HUES64 (cell line): ENCODE measurements at regions not wholly inside any gene's neighbourhood (a gene's known extent, or its start where the extent isn't known, plus 50 kb on each side); places are given as distances from the start of the nearest gene placed in this dataset.

Source experiments
- H3K27ac ChIP-seq: 2 replicates; pipeline ENCODE4 v1.7.0; 2013; ENCODE audit warnings: low read depth, low read length, inconsistent platforms
- H3K27me3 ChIP-seq: 2 replicates; pipeline ENCODE4 v1.6.1; 2013; ENCODE audit warnings: mild to moderate bottlenecking, low read length; ENCODE audit not compliant: insufficient read depth
- H3K36me3 ChIP-seq: 2 replicates; pipeline ENCODE4 v1.6.1; 2013; ENCODE audit warnings: mild to moderate bottlenecking, low read length; ENCODE audit not compliant: insufficient read depth
- H3K4me1 ChIP-seq: 2 replicates; pipeline ENCODE4 v1.6.1; 2013; ENCODE audit warnings: mild to moderate bottlenecking, low read length, moderate library complexity; ENCODE audit not compliant: insufficient read depth
- H3K4me3 ChIP-seq: 2 replicates; pipeline ENCODE4 v1.5.1; 2013; ENCODE audit warnings: mild to moderate bottlenecking, low read length, moderate library complexity
- H3K9ac ChIP-seq: 2 replicates; pipeline ENCODE4 v1.6.1; 2013; ENCODE audit warnings: mild to moderate bottlenecking, low read depth, low read length
- H3K9me3 ChIP-seq: 2 replicates; pipeline ENCODE4 v1.6.1; 2013; ENCODE audit warnings: low read depth, low read length; ENCODE audit not compliant: insufficient read depth
- WGBS: fragments of 150-250, 120-280 bp; methylation state at CpG from one replicate; pipeline ENCODE4 v1.1.7; 2013; ENCODE audit warnings: missing lambda C conversion rate; 5-methylcytosine and 5-hydroxymethylcytosine counted together

GRCh38 chr5:109962882-109963603 is 273.3 kb downstream of the MAN2A1 start:
- WGBS: 88% methylated on average over 1 of the region's 1 CpG
- H3K36me3 ChIP-seq: no peaks in the 10 kb centered on the region

GRCh38 chr5:109964136-109964535 is 274.4 kb downstream of the MAN2A1 start:
- H3K4me3 ChIP-seq: no peak overlapping the region
- over 99% methylated on average over 3 of the region's 3 CpGs for WGBS
- no peak overlapping the region for H3K9ac ChIP-seq
- no peaks in the 10 kb centered on the region for H3K9me3 ChIP-seq
- no peaks in the 10 kb centered on the region for H3K4me1 ChIP-seq
- H3K27me3 ChIP-seq: no peaks in the 10 kb centered on the region
- H3K36me3 ChIP-seq: no peaks in the 10 kb centered on the region
- H3K27ac ChIP-seq: no peak overlapping the region

More at GRCh38 chr5:109962882-109963603, 273.3 kb downstream of the MAN2A1 start:
- Histone ChIP-seq H3K9ac (no peak overlapping the region), H3K27ac (no peak overlapping the region), H3K4me1 (no peaks in the 10 kb centered on the region), H3K4me3 (no peak overlapping the region), H3K27me3 (no peaks in the 10 kb centered on the region), H3K9me3 (no peaks in the 10 kb centered on the region)

DNA sequence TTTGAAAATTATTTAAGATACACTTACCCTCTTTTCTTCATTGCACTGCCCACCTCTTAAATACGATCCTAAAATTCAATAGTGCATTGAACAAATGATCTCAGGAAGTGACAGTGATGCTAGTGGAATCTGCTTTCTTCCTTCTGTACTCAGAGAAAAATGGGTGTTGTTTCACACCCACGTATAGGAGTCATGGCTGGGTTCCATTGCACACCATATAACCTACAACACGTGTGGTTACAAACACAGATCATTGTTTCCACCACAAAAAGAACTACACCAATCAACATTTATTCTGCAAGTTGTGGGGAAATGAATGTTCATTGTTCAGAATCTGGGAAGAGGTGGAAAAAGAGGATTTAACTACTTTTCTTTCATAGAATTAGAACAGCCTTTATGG is 275.9 kb downstream of the MAN2A1 start:
- Histone ChIP-seq H3K4me1 (no peaks in the 10 kb centered on the region), H3K4me3 (no peak overlapping the region), H3K9me3 (no peaks in the 10 kb centered on the region), H3K9ac (no peak overlapping the region), H3K27me3 (no peaks in the 10 kb centered on the region), H3K36me3 (no peaks in the 10 kb centered on the region), H3K27ac (no peak overlapping the region)
- WGBS: 84% methylated on average over 3 of the region's 3 CpGs

DNA sequence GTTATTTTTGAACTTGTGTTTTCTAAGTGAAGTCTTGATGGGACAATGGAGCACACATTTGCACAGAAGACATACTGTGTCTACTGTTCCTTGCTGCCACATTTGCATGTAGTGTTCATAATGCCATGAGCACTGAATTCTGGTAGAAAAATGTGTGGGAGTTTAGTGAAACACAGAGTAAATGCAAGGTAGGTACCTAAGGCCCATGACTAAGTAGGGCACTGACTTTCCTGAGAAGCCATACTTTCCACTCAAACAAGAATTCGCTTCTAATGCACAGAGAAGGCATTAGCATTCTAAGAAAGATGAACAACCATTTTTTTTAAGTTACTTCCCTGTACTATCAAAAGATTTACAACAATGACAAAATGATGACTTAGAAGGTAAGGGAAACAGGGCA is 282.2 kb downstream of the MAN2A1 start:
- H3K27ac ChIP-seq: no peak overlapping the region
- H3K4me3 ChIP-seq: no peak overlapping the region
- 93% methylated on average over 1 of the region's 1 CpG for WGBS
- H3K9ac ChIP-seq: no peak overlapping the region
- H3K4me1 ChIP-seq: no peaks in the 10 kb centered on the region
- H3K27me3 ChIP-seq: no peaks in the 10 kb centered on the region
- no peaks in the 10 kb centered on the region for H3K9me3 ChIP-seq
- H3K36me3 ChIP-seq: no peaks in the 10 kb centered on the region

- no peaks in the 10 kb centered on the region for H3K27me3 ChIP-seq
- H3K4me3 ChIP-seq: no peak overlapping the region
- H3K36me3 ChIP-seq: no peaks in the 10 kb centered on the region
- no peak overlapping the region for H3K9ac ChIP-seq
- no peaks in the 10 kb centered on the region for H3K9me3 ChIP-seq
- no peak overlapping the region for H3K27ac ChIP-seq
- no peaks in the 10 kb centered on the region for H3K4me1 ChIP-seq
These were observed 292.3 kb downstream of the MAN2A1 start for GRCh38 chr5:109981979-109982378.

GRCh38 chr5:109982966-109983534 is 293.3 kb downstream of the MAN2A1 start:
- no peaks in the 10 kb centered on the region for H3K36me3 ChIP-seq
- no peaks in the 10 kb centered on the region for H3K4me1 ChIP-seq
- no peaks in the 10 kb centered on the region for H3K9me3 ChIP-seq
- H3K27me3 ChIP-seq: no peaks in the 10 kb centered on the region
- H3K27ac ChIP-seq: no peak overlapping the region
- 92% methylated on average over 3 of the region's 3 CpGs for WGBS
- no peak overlapping the region for H3K9ac ChIP-seq
- no peak overlapping the region for H3K4me3 ChIP-seq

DNA sequence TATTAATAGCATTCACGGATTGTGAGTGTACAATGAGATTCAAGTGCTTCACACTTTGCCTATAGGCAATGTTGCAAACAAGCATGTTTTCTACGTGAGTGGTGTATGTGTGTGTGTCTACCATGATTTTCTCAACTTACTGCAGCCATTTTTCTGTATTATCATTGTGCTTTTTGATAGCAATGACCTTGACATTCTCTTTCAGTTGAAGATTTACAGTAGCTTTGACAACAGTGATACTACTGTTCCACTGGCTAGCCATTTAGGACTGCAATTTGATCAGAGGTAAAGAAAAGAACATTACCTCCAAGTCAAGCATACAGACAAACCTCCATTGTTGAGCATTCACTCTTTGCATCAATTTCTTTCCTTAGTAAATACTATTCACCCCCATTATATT is 297.0 kb downstream of the MAN2A1 start:
- peaks cover 4% of the 10 kb centered on the region; the same call in 1 of the 2 replicates for H3K9me3 ChIP-seq
- no peaks in the 10 kb centered on the region for H3K36me3 ChIP-seq
- 100% methylated on average over 2 of the region's 2 CpGs for WGBS
- H3K27me3 ChIP-seq: no peaks in the 10 kb centered on the region
- no peak overlapping the region for H3K4me3 ChIP-seq
- H3K9ac ChIP-seq: no peak overlapping the region
- no peaks in the 10 kb centered on the region; the same call in 1 of the 2 replicates for H3K4me1 ChIP-seq
- H3K27ac ChIP-seq: no peak overlapping the region

- Histone ChIP-seq H3K27me3 (no peaks in the 10 kb centered on the region), H3K9me3 (peaks cover 4% of the 10 kb centered on the region; the same call in 1 of the 2 replicates), H3K27ac (no peak overlapping the region), H3K4me1 (no peaks in the 10 kb centered on the region; the same call in 1 of the 2 replicates), H3K9ac (no peak overlapping the region), H3K4me3 (no peak overlapping the region), H3K36me3 (no peaks in the 10 kb centered on the region)
- no CpG with 5 or more reads among the region's 1 CpG for WGBS
These were observed 297.6 kb downstream of the MAN2A1 start for GRCh38 chr5:109987355-109987754.

GRCh38 chr5:109987970-109988369 is 298.2 kb downstream of the MAN2A1 start:
- no peaks in the 10 kb centered on the region; the same call in 1 of the 2 replicates for H3K4me1 ChIP-seq
- no peaks in the 10 kb centered on the region for H3K36me3 ChIP-seq
- no peak overlapping the region for H3K27ac ChIP-seq
- WGBS: 90% methylated on average over 1 of the region's 2 CpGs
- peaks cover 4% of the 10 kb centered on the region; the same call in 1 of the 2 replicates for H3K9me3 ChIP-seq
- H3K4me3 ChIP-seq: no peak overlapping the region
- H3K27me3 ChIP-seq: no peaks in the 10 kb centered on the region
- no peak overlapping the region for H3K9ac ChIP-seq

DNA sequence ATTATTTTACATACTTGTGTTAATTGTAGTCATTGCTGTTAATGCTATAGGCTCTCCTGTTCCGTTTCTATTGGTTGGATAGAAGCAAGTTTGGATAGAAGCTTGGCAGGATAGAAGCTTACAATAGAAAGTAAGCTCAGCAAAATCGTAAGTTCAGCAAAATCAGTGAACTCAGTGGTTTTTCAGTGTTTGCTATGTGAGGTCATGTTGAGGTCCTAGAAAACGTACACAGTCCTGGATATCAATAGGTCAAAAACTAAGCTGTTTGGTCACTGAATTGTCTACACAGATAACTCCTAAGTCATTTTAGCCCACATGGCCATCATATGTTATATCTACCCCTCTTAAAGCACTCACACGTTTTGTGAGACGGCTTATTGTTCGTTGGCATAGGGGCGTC is 299.4 kb downstream of the MAN2A1 start:
- WGBS: 93% methylated on average over 6 of the region's 7 CpGs

GRCh38 chr5:109989994-109990722 is 300.4 kb downstream of the MAN2A1 start:
- 100% methylated on average over 2 of the region's 4 CpGs for WGBS
- Histone ChIP-seq H3K9ac (no peak overlapping the region), H3K36me3 (no peaks in the 10 kb centered on the region), H3K4me3 (no peak overlapping the region), H3K4me1 (no peaks in the 10 kb centered on the region; the same call in 1 of the 2 replicates), H3K27me3 (no peaks in the 10 kb centered on the region), H3K9me3 (peaks cover 4% of the 10 kb centered on the region; the same call in 1 of the 2 replicates), H3K27ac (no peak overlapping the region)

More for the DNA sequence above, 299.4 kb downstream of the MAN2A1 start:
- no peak overlapping the region for H3K9ac ChIP-seq
- H3K36me3 ChIP-seq: no peaks in the 10 kb centered on the region
- H3K4me1 ChIP-seq: no peaks in the 10 kb centered on the region; the same call in 1 of the 2 replicates
- no peak overlapping the region for H3K27ac ChIP-seq
- peaks cover 4% of the 10 kb centered on the region; the same call in 1 of the 2 replicates for H3K9me3 ChIP-seq
- no peaks in the 10 kb centered on the region for H3K27me3 ChIP-seq
- no peak overlapping the region for H3K4me3 ChIP-seq
